ENCODE measurements at regions not wholly inside any gene's neighbourhood (a gene's known extent, or its start where the extent isn't known, plus 50 kb on each side); places are given as distances from the start of the nearest gene placed in this dataset.

DNA sequence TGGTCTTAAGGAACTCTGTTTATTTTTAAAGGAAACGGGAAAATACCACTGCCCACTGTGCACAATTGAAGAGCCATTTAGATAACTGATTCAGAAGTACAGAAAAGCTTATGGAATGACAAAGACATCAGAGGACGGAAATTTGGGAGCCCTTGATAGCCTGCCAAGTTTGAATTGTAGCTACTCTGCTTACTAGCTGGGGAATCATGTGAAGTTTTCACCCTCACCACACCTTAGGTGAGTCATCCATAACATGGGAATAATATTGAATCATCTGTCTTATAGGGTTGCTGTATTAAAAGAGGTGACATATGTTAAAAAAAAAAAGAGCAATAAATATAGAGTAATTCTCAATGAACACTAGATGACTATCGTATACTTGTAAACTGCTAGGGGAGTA is 1104.2 kb downstream of the GATA3 start:
- peaks cover 2% of the 10 kb centered on the region for H4K20me1 ChIP-seq (ENCODE audit: insufficient read depth, poor library complexity, severe bottlenecking)
- H2AFZ ChIP-seq = no peak overlapping the region
- 74% methylated on average over 3 of the region's 3 CpGs for WGBS (ENCODE audit: low lambda C conversion rate, missing lambda C conversion rate)
- no peaks in the 10 kb centered on the region for H3K9me3 ChIP-seq (ENCODE audit: low read depth)
- DNase-seq (ENCODE audit: low spot score) = no peak
- TF ChIP-seq EZH2 (IDR thresholded peaks at IDR 0.05; ENCODE audit: borderline replicate concordance) (no peak), EZH2phosphoT487 (IDR thresholded peaks at IDR 0.05; ENCODE audit: low read depth, severe bottlenecking, unreplicated experiment) (no peak)
- TF ChIP-seq, protein P1, sequence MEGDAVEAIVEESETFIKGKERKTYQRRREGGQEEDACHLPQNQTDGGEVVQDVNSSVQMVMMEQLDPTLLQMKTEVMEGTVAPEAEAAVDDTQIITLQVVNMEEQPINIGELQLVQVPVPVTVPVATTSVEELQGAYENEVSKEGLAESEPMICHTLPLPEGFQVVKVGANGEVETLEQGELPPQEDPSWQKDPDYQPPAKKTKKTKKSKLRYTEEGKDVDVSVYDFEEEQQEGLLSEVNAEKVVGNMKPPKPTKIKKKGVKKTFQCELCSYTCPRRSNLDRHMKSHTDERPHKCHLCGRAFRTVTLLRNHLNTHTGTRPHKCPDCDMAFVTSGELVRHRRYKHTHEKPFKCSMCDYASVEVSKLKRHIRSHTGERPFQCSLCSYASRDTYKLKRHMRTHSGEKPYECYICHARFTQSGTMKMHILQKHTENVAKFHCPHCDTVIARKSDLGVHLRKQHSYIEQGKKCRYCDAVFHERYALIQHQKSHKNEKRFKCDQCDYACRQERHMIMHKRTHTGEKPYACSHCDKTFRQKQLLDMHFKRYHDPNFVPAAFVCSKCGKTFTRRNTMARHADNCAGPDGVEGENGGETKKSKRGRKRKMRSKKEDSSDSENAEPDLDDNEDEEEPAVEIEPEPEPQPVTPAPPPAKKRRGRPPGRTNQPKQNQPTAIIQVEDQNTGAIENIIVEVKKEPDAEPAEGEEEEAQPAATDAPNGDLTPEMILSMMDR (IDR thresholded peaks at IDR 0.05; ENCODE audit: poor library complexity) = no peak
- no peaks in the 10 kb centered on the region for H3K36me3 ChIP-seq (replicated peaks; ENCODE audit: insufficient read depth, low read depth)
- H3K27me3 ChIP-seq = no peaks in the 10 kb centered on the region
- no peaks in the 10 kb centered on the region for H3K4me1 ChIP-seq (ENCODE audit: insufficient read depth)
- H3K27ac ChIP-seq = no peak overlapping the region
- H3K4me2 ChIP-seq = no peak overlapping the region
- no peak overlapping the region for H3K4me3 ChIP-seq
- H3K9me2 ChIP-seq (replicated peaks; ENCODE audit: insufficient read depth) = no peaks in the 10 kb centered on the region
- no peaks in the 10 kb centered on the region for H3K79me2 ChIP-seq

DNA sequence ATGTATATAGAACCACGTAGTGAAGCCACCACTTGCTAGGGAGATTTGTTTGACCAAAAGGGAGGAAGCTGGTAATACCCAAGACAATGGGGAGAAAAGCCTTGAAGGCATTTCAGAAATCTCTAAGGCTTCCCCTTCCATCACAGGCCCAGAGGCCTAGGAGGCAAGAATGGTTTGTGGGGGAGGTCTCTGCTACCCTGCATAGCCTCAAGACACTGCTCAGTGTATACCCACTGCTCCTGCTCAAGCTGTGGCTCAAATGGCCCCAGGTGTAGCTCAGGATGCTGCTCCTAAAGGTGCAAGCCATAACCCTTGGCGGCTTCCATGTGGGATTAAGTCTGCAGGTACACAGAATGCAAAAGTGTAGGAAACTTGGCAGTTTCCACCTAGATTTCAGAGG is 1105.8 kb downstream of the GATA3 start:
- Histone ChIP-seq H4K20me1 (ENCODE audit: insufficient read depth, poor library complexity, severe bottlenecking) (peaks cover 2% of the 10 kb centered on the region), H3K4me2 (no peak overlapping the region), H3K79me2 (no peaks in the 10 kb centered on the region), H3K36me3 (replicated peaks; ENCODE audit: insufficient read depth, low read depth) (no peaks in the 10 kb centered on the region), H3K4me1 (ENCODE audit: insufficient read depth) (no peaks in the 10 kb centered on the region), H3K27ac (no peak overlapping the region), H3K27me3 (no peaks in the 10 kb centered on the region), H3K9me2 (replicated peaks; ENCODE audit: insufficient read depth) (no peaks in the 10 kb centered on the region), H2AFZ (no peak overlapping the region), H3K9me3 (ENCODE audit: low read depth) (no peaks in the 10 kb centered on the region), H3K4me3 (no peak overlapping the region)
- TF ChIP-seq, protein P1 (IDR thresholded peaks at IDR 0.05; ENCODE audit: poor library complexity) = no peak
- no peak for TF ChIP-seq EZH2phosphoT487 (IDR thresholded peaks at IDR 0.05; ENCODE audit: low read depth, severe bottlenecking, unreplicated experiment)
- TF ChIP-seq EZH2 (IDR thresholded peaks at IDR 0.05; ENCODE audit: borderline replicate concordance) = no peak
- DNase-seq (ENCODE audit: low spot score) = no peak
- 89% methylated on average over 2 of the region's 2 CpGs for WGBS (ENCODE audit: low lambda C conversion rate, missing lambda C conversion rate)

DNA sequence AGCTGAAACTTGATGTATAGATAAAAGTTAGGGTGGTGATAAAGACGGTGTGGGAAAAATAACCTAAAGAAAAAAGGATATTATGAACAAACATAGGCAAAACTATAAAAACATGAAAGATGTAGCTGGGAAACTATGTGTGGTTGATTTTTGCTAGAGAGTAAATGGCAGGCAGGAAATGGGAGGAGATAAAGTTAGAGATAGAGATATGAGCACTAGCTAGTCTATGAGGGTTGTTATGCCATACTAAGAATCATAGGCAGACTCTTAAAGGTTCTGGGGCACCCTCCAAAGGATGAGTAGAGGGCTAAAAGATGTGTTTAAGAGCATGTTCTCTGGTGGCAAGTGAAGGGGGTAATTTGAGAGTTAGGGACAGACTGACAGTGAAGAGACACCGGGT is 1109.2 kb downstream of the GATA3 start:
- no peaks in the 10 kb centered on the region for H3K79me2 ChIP-seq

More for the DNA sequence above, 1109.2 kb downstream of the GATA3 start:
- no peak for TF ChIP-seq EZH2 (IDR thresholded peaks at IDR 0.05; ENCODE audit: borderline replicate concordance)
- no peak for TF ChIP-seq EZH2phosphoT487 (IDR thresholded peaks at IDR 0.05; ENCODE audit: low read depth, severe bottlenecking, unreplicated experiment)
- TF ChIP-seq, protein P1 (IDR thresholded peaks at IDR 0.05; ENCODE audit: poor library complexity) = no peak
- Histone ChIP-seq H4K20me1 (ENCODE audit: insufficient read depth, poor library complexity, severe bottlenecking) (no peaks in the 10 kb centered on the region), H3K36me3 (replicated peaks; ENCODE audit: insufficient read depth, low read depth) (no peaks in the 10 kb centered on the region), H2AFZ (no peak overlapping the region), H3K27ac (no peak overlapping the region), H3K9me2 (replicated peaks; ENCODE audit: insufficient read depth) (no peaks in the 10 kb centered on the region), H3K9me3 (ENCODE audit: low read depth) (no peaks in the 10 kb centered on the region), H3K4me3 (no peak overlapping the region), H3K4me1 (ENCODE audit: insufficient read depth) (no peaks in the 10 kb centered on the region), H3K4me2 (no peak overlapping the region), H3K27me3 (no peaks in the 10 kb centered on the region)
- DNase-seq (ENCODE audit: low spot score) = no peak
- 93% methylated on average over 2 of the region's 2 CpGs for WGBS (ENCODE audit: low lambda C conversion rate, missing lambda C conversion rate)
